HG02852 (cell line): ENCODE measurements at regions not wholly inside any gene's neighbourhood (a gene's known extent, or its start where the extent isn't known, plus 50 kb on each side); places are given as distances from the start of the nearest gene placed in this dataset.

Experiments used
- ATAC-seq: cut with Tn5 transposase; IDR thresholded peaks from one replicate; pipeline ENCODE4 v1.9.1; 2021; ENCODE audit warnings: mild to moderate bottlenecking, moderate library complexity; ENCODE audit not compliant: unreplicated experiment

DNA sequence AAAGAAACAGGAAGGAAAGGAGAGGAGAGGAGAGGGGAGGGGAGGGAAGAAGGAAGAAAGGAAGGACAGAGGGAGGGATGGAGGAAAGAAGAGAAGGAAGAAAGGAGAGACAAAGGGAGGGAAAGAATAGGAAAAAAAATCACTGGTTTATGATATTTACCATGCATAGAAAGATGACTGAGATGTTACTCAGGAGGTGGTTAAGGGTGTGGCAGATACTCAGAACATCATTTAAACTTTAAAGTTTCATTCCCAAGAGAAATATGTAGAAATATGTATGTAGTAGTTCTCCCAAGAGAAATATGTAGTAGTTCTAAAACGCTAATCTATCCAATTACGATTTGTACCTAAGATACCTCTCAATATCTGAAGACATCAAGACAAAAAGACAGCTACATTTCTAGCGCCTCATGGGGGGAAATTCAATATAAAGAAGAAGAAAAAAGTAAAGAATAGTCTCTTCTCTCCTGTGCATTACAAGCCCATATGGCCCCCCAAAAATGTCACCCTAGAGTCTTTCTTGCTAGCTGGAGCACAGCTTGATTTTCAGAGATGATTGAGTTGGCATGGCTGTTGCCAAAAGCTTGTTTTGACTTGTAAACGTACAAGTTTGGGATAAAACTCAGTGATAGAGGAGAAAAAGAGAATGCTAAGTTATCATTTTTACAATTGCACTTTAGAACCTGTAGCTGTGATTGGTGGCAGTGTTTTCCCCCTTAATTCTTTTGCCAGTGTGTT is 539.2 kb downstream of the CDH26 start:
- ATAC-seq = no peak

DNA sequence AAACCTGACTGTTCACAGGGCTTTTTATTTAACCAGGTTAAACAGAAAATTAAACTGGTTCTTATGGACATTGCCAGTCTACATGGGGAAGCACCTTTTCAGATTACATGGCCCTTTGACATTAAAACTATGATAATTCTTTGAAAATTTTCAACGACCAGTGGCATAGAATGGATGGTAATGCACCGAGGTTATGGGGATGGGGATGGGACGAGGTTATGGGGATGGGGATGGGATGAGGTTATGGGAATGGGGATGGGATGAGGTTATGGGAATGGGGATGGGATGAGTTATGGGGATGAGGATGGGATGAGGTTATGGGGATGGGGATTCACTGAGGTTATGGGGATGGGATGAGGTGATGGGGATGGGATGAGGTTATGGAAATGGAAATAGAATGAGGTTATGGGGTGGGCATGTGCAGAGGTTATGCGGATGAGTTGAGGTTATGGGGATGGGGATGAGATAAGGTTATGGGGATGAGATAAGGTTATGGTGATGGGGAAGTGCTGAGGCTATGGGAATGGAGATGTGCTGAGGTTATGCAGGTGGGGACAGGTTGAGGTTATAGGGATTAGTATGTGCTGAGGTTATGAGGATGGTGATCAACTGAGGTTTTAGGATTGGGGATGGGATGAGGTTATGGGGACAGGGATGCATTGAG is 541.9 kb downstream of the CDH26 start:
- ATAC-seq = no peak

DNA sequence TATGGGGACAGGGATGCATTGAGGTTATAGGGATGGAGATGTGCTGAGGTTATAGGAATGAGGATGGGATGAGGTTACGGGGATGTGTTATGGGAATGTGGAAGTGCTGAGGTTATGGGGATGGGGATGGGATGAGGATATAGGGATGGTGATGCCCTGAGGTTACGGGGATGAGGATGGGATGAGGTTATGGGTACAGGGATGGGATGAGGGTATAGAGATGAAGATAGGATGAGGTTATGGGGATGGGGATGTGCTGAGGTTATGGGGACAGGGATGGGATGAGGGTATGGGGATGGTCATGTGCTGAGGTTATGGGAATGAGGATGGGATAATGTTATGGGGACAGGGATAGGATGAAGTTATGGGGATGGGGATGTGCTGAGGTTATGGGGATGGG is 542.8 kb downstream of the CDH26 start:
- ATAC-seq = no peak

DNA sequence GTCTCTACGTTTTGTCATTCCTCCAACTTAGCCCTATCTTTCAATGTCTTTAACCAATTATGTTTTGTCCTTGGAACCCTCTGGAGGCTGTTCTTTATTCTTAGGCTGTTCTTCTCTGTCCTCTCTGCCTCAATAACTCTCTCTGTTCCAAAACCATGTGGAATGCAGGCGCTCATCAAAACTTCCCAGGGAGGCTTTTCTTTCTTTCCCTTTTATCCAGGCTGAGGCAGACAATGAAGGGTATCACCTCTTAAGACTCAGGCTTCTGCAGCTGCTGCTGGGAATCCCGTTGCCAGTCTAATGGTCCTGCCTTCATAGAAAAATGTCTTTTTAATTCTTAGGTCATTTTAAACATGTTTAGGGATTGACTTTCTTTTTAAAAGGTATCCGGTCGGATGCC is 544.7 kb downstream of the CDH26 start:
- ATAC-seq = no peak

DNA sequence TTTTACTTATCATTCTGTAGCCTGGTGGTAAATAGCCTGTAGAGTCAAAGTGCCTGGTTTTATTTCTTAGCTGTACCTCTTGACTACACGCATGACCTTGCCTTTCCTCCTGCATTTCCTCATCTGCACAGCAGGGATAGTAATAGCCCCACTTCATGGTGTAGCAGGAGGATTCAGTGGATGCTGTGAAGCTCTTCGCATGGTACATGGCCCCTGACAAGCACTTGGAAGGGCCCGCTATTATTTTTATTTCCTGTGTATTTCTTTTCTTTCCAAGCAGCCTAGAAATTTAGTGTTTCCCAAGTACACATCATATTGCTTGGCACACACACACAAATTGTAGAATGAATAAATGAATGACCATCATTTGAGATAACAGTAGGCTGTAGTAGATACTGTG is 547.2 kb downstream of the CDH26 start:
- no peak for ATAC-seq

DNA sequence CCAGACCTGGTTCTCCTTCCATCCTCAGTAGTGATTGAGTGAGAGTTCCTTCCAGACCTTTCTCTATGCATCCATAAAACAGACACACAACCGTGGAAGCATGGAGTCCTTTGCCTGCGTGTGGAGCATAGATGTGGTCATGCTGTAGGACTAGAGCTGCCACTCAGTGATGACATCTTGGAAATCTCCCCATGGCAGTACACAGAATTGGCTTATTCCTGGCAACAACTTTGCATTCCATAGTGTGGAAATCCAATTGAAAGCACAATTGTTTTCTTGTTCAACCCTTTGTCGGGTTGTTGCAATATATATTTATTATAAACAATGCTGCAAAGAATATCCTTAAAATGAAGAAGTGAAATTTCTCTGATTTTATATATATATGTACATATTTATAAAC is 547.8 kb downstream of the CDH26 start:
- no peak for ATAC-seq

DNA sequence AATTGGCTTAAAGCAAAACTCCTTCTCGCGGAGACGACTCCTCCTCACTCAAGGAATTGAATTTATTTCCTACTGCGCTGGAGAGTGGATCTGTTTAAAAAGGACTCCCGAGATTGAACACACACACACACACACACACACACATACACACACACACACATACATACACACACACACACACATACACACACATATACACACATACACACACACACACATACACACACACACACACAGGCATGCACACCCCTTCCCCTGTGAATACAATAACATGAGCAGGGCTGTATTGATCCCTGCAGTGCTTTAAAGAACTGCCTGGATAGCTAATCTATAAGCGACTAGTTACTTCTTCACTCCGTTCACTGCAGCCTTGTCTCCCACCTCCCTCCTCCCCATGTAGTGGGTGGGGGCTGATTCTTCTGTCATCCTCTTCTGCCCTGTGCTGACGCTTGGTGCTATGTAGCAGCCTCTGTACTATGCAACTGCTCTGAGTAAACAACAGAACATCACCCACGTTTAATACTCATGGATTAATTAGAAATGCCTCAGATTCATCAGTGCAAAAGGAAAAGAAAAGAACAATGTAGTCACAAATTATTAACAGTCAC is 549.0 kb downstream of the CDH26 start:
- ATAC-seq = no peak

DNA sequence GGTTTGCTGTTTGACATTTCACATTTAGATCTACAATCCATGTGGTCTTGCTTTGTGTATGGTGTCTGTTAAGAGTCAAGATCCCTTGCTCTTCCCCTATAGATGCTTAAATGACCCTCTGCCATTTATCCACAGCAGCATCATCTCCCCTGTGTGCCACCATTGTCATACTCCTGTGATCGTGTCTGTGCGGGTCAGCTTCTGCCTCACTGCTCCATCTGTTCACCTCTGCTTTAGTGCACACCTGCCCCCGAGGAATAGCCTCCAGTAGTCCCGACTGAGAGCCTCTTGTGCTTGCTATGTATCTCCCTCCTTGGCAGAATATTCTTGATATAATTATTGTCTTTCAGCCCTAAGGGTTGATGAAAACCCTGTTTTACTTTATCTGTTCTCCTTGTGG is 551.2 kb downstream of the CDH26 start:
- no peak for ATAC-seq

DNA sequence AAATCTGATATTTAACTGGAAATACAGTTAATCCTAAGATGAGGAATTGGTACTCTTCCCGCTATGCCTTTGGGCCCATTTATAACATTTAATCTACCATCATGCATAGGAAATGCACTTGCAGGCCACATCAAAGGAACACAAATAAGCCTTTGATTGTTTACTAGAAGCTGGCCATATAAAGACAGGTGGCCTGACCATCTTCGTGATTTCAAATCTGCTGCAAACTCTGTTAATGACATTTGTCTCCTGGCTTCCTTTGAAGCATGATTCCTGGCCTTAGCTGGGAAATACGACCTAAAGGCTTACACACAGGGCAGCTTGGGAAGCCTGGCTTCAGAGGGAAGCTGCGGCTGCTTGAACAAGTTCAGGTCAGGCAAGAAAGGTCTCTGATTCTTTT is 552.1 kb downstream of the CDH26 start:
- ATAC-seq = no peak

DNA sequence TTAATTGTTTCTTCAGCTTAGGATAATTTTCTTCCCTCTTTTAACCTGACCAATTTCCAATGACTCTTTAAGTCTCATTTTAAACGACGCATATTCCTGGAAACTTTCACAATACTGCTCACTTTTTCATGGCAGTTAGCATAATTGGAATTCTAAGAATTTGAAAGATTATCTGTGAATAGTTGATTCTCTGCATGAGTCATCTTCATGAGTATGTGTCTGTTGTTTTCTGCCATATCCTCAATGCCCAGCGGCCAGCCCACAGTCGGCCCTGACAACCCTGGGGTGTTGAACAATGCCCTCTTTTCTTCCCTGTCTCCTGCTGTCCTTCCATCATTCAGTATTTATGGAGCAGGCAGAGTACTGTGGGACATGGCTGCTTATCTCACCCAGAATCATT is 554.2 kb downstream of the CDH26 start:
- no peak for ATAC-seq

DNA sequence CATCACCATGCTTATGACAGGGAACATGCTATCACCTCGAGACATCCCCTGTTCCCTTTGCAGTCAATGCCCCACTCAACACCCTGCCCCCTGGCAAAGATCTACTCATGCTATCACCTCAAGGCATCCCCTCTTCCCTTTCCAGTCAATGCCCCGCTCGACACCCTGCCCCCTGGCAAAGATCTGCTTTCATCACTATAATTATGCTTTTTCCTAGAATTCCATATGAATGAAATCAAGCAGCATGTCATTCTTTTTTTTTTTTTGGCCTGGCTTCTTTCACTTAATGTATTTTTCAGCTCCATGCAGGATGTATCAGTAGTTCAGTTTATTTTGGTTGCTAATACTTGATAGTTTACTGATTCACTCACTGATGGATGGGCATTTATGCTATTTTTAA is 554.9 kb downstream of the CDH26 start:
- ATAC-seq = no peak

DNA sequence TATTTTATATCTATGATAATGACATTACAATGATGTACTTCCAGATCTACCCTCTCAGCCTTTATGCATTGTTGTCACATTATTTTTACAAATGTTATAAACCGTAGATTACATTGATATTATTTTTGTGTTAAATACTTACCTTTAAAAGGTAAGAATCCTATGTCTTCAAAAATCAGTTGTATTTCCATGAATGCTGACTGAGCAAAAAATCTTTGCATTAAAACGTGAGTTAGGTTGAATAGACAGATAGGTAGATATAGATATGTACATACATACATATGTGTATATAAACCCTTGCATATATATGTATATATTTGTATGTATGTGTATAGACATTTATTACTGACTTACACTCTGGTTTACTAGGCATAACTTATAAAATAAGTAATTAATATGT is 558.2 kb downstream of the CDH26 start:
- no peak for ATAC-seq

DNA sequence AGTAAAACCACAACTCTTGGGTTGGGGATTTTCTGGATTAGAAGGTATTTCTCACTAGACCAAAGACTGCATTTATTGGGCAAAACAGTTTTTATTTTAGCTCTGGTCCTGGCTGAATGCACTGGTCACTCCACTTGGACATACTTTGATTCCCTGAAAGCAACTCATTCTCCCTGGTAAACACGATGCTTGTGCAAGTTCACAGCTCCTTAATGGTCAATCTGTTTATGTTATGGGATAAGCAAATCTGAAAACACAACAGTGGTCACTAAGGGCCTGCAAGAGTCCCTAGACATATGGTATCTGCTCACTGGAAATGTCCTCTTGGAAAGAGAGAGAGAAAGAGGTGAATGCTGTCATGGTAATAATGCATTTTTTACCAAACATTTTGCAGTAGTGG is 559.8 kb downstream of the CDH26 start:
- ATAC-seq = no peak

DNA sequence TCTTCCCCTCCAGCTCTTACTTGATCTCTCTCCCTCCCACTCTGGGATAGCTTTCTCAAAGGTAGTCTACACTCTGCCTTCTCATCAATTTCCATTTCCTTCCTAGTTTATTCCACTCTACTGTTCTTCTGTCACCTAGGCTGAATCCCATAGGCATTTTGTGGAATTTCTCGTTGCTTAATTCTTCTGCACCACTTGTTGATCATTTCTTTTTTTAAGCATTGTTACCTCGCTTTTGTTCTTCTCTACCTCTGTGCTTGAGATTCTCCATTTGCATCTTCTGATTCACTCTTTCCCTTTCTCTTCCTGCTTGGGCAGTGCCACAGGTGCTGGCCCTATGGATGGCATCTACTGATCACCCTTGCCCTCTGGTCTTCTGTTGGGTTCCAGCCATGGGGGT is 567.2 kb downstream of the CDH26 start:
- ATAC-seq = no peak

DNA sequence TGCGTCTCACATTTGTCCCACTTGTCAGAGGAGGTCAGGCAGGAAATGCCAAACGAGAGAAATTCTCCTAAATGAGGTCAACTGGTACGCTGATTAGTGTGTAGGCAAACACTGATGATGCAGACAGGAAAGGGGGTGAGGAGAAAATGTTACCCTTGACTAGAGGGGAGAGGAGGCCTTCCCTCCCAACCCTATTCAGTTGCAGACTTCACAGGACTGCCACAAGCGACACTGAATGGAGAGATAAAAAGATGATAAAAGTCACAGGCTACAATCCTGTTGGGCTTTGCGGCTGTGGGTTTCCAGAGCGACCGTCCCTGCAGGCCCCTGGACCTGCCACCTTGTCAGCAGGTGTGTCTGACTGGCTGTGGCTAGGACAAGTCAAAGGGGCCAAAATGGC is 569.4 kb downstream of the CDH26 start:
- ATAC-seq = no peak

DNA sequence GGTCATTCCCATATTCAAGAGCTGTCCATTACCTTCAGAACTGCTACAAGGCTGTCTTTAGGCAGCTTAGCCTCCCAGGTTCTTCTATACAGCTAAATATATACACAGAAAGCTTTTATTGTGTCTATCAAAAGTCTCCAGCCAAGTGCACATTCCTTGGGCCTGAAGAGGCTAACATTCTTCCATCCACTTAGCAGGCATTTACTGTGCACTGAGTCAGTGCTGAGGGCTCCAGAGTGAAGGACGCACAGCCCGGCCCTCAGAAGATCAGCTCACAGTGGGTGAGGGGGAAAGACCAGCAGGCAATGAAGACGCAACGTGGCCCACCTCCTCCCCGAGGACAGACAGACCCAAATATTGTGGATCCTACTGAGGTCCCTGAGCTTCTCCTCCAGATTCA is 569.9 kb downstream of the CDH26 start:
- no peak for ATAC-seq

DNA sequence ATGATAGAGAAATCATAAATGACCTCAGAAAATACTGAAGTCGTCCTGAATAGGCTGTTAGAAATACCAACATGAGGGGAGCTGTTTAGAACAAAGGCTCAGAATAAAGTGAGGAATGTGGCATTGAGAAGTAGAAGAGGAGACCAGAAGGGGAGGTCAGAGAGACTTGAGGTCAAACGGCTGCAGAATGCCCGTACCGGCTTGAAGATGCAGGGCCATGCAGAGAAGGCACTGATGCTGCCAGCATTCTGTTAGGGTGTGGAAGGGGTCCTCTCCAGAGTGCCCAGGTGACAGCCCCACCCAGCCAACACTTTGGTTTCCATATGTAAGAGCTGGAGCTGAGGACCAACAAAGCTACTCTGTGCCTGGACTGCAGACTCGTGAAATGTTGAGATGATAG is 570.9 kb downstream of the CDH26 start:
- no peak for ATAC-seq

DNA sequence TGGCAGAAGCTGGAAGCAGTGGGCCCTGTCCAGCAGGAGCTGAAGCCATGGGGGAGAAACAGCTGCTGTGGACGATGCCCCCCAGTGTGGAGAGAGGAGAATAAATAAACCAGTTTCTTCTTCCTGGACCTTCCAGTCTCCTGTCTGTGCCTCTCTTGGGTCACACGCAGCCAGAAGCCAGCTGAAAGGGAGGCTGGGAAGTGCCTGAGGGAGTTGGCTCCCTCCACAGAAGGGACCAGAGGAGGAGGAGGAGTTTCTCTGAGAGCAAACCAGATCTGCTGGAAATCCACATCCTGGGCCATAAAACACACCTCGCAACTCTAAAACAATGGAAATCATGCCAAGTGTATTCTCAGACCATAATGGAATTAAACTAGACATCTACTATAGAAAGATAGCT is 577.0 kb downstream of the CDH26 start:
- no peak for ATAC-seq

DNA sequence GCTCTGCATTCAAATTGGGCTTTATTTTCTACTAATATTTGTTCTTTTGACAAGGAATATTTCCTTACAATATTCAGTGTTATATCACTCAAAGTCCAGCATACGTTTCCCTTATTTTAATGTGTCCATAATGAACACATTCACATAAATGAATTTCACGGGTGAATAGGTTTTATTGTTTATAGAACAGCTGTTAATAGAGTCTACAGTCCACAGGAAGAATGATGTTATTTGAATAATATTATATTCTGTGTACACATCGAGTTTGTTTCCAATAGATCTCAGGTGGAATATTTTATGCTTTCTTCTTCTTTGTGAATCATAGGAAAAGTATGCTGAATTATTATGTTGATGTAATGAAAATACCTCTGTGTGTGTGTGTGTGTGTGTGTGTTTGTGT is 582.4 kb downstream of the CDH26 start:
- no peak for ATAC-seq

DNA sequence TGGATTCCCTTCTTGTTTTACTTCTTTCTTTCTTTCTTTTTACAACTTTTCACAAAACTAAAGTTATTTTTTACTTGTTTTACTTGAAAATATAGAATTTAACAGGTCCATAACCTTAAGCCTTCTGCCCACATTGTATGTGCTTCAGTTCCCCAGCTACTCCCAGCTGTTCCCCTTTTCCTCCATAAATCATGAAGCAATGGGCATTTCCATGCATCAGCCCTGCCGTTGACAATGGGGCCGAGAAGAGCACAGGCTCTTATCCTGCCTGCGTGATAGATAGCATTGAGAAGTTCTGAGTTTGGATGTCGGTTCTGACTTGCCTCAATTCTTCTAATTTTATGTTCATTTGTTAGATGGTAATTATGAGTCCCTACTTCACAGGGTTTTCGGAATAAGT is 583.8 kb downstream of the CDH26 start:
- ATAC-seq = no peak

DNA sequence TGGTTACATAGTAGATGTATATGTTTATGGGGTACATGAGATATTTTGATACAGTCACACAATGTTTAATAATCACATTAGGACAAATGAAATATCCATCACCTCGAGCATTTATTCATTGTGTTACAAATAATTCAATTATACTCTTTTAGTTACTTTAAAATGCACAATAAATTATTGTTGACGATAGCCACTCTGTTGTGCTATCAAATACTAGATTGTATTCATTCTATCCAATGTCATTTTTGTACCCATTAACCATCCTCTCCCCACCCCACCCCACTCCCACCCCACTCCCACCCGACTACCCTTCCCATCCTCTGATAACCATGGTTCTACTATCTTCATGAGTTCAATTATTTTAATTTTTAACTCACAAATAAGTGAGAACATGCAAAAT is 585.4 kb downstream of the CDH26 start:
- no peak for ATAC-seq

DNA sequence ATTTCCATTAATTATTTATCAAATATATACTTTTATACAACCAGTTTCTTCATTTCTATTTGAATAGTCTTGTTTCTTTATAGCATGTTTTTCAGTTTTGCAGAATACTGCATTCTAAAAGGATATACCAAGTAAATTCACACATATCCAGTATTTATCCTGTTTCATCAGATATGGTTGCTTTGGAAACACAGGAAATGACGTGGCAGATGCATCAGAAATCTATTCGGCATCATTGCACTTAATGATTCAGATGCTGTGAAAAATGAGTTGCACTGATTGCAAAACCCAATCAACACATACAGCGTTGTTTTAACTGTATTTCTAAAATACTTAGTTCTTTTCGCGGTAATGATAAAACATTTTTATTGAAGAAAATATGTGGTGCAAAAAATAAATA is 594.9 kb downstream of the CDH26 start:
- no peak for ATAC-seq

DNA sequence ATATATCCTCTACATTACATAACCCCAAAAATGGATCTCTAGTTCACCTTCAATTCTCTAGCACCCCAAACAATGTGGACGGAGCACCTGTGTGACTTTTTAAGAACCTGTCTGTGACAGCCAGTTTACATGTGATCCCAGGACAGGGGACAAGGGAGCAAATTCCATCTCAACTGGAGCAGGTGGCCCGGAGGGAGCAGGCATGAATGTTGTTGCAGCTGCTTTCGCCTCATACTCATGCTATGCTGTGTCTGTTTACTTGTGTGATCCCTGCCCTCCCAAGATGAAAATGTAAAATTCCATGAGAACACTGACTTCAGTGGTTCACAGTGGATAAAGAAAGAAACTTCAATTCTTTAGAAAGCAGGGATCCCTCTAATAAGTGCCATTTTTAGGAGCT is 600.3 kb downstream of the CDH26 start:
- no peak for ATAC-seq
